SU-DHL-6 (cell line): ENCODE measurements at regions not wholly inside any gene's neighbourhood (a gene's known extent, or its start where the extent isn't known, plus 50 kb on each side); places are given as distances from the start of the nearest gene placed in this dataset.

Experiments used
- H2AFZ ChIP-seq: fragments of 200-600 bp; sonication (generic); 2 replicates; pipeline ENCODE4 v1.6.1; 2014; ENCODE audit warnings: low read depth, mild to moderate bottlenecking, moderate library complexity, mixed read lengths, antibody characterized with exemption, low read length; ENCODE audit not compliant: severe bottlenecking
- H3F3A ChIP-seq: fragments of 200-600 bp; shearing (Covaris generic); 2 replicates; pipeline ENCODE4 v1.6.0; 2016; ENCODE audit warnings: antibody characterized with exemption, mild to moderate bottlenecking; ENCODE audit not compliant: insufficient read depth
- H3K27ac ChIP-seq: fragments of 200-600 bp; sonication (generic); 2 replicates; pipeline ENCODE4 v1.5.1; 2016; ENCODE audit warnings: low read depth, mild to moderate bottlenecking, low read length, moderate library complexity, mixed read lengths
- H3K27me3 ChIP-seq: fragments of 200-600 bp; sonication (generic), shearing (Covaris generic); 2 replicates; pipeline ENCODE4 v1.6.0; 2014; ENCODE audit warnings: mild to moderate bottlenecking, low read length
- H3K36me3 ChIP-seq: fragments of 200-600 bp; sonication (generic); 2 replicates; pipeline ENCODE4 v1.6.1; 2014; ENCODE audit warnings: mild to moderate bottlenecking, low read length, mixed read lengths
- H3K4me2 ChIP-seq: fragments of 300-600, 200-600 bp; shearing (Covaris generic), sonication (generic); 2 replicates; pipeline ENCODE4 v1.6.0; 2014; ENCODE audit warnings: low read length, low read depth, mild to moderate bottlenecking; ENCODE audit not compliant: poor library complexity, severe bottlenecking
- H3K4me3 ChIP-seq: fragments of 200-600 bp; sonication (generic); 2 replicates; pipeline ENCODE4 v1.5.1; 2014; ENCODE audit warnings: antibody characterized with exemption, low read length, mild to moderate bottlenecking, mixed read lengths; ENCODE audit not compliant: insufficient read depth, poor library complexity, severe bottlenecking
- H3K79me2 ChIP-seq: fragments of 200-600 bp; sonication (generic); 2 replicates; pipeline ENCODE4 v1.6.1; 2014; ENCODE audit warnings: mild to moderate bottlenecking, low read length, moderate library complexity; ENCODE audit not compliant: insufficient read depth
- H3K9ac ChIP-seq: fragments of 200-600 bp; sonication (generic); 2 replicates; pipeline ENCODE4 v1.7.0; 2014; ENCODE audit warnings: mild to moderate bottlenecking, low read length
- H3K9me2 ChIP-seq: fragments of 200-600 bp; sonication (generic); replicated peaks from 2 replicates; pipeline ENCODE4 v1.6.1; 2014; ENCODE audit warnings: low read length; ENCODE audit not compliant: insufficient read depth
- H3K9me3 ChIP-seq: fragments of 200-600 bp; sonication (generic); 2 replicates; pipeline ENCODE4 v1.6.1; 2014; ENCODE audit warnings: low read length, mixed read lengths; ENCODE audit not compliant: insufficient read depth
- H4K20me1 ChIP-seq: fragments of 200-600 bp; sonication (generic); 2 replicates; pipeline ENCODE4 v1.6.1; 2014; ENCODE audit warnings: low read depth, mild to moderate bottlenecking, antibody characterized with exemption, low read length, moderate library complexity, mixed read lengths
- CTCF ChIP-seq: fragments of 200-600 bp; sonication (generic); IDR thresholded peaks from one replicate; pipeline ENCODE4 v1.5.1; 2017; ENCODE audit warnings: antibody characterized with exemption, mild to moderate bottlenecking, low read length, moderate library complexity; ENCODE audit not compliant: insufficient read depth, poor library complexity, severe bottlenecking
- EZH2phosphoT487 ChIP-seq: fragments of 200-600 bp; sonication (generic), shearing (Covaris generic); conservative IDR thresholded peaks from 2 replicates; pipeline ENCODE4 v1.6.1; 2018; ENCODE audit warnings: mild to moderate bottlenecking, antibody characterized with exemption, low read length, moderate library complexity, mixed read lengths

- Histone ChIP-seq H2AFZ (no peak overlapping the region), H3K79me2 (no peaks in the 10 kb centered on the region), H3K27me3 (no peaks in the 10 kb centered on the region), H3K9me2 (no peaks in the 10 kb centered on the region), H3K4me3 (no peak overlapping the region), H3K4me2 (no peak overlapping the region), H3K9me3 (no peaks in the 10 kb centered on the region), H4K20me1 (no peaks in the 10 kb centered on the region), H3F3A (no peaks in the 10 kb centered on the region), H3K27ac (no peak overlapping the region), H3K36me3 (no peaks in the 10 kb centered on the region), H3K9ac (no peak overlapping the region)
- TF ChIP-seq CTCF (no peak), EZH2phosphoT487 (no peak)
Measured at GRCh38 chr5:74332006-74332405, 308.5 kb downstream of the ENC1 start.

- H3K27me3 ChIP-seq = no peaks in the 10 kb centered on the region
- H3K4me2 ChIP-seq = no peak overlapping the region
- H3K27ac ChIP-seq = no peak overlapping the region
Measured at GRCh38 chr5:74328221-74328630, 312.3 kb downstream of the ENC1 start.

GRCh38 chr5:74327339-74327685 lies 313.2 kb downstream of the ENC1 start:
- Histone ChIP-seq H3K9ac (no peak overlapping the region), H3F3A (no peaks in the 10 kb centered on the region), H3K36me3 (no peaks in the 10 kb centered on the region), H3K4me3 (no peak overlapping the region), H2AFZ (no peak overlapping the region), H3K9me2 (no peaks in the 10 kb centered on the region), H3K79me2 (no peaks in the 10 kb centered on the region), H3K27ac (no peak overlapping the region), H3K27me3 (no peaks in the 10 kb centered on the region), H3K9me3 (no peaks in the 10 kb centered on the region), H3K4me2 (no peak overlapping the region), H4K20me1 (no peaks in the 10 kb centered on the region)
- no peak for TF ChIP-seq CTCF
- no peak for TF ChIP-seq EZH2phosphoT487

More at GRCh38 chr5:74328221-74328630, 312.3 kb downstream of the ENC1 start:
- H3F3A ChIP-seq = no peaks in the 10 kb centered on the region
- no peaks in the 10 kb centered on the region for H4K20me1 ChIP-seq
- no peaks in the 10 kb centered on the region for H3K79me2 ChIP-seq
- H3K9ac ChIP-seq = no peak overlapping the region
- H3K9me3 ChIP-seq = no peaks in the 10 kb centered on the region
- H3K36me3 ChIP-seq = no peaks in the 10 kb centered on the region
- no peaks in the 10 kb centered on the region for H3K9me2 ChIP-seq
- no peak for TF ChIP-seq EZH2phosphoT487
- no peak for TF ChIP-seq CTCF
- no peak overlapping the region for H2AFZ ChIP-seq
- H3K4me3 ChIP-seq = no peak overlapping the region
